Esophagus (tissue), 2 donors: ENCODE measurements at regions not wholly inside any gene's neighbourhood (a gene's known extent, or its start where the extent isn't known, plus 50 kb on each side); places are given as distances from the start of the nearest gene placed in this dataset.

ENCODE experiments used
- H3K27ac ChIP-seq, 2 donors: one replicate each; pipeline ENCODE4 v1.5.1; 2013; ENCODE audit warnings: low read depth in 2 of 2, mild to moderate bottlenecking in 2 of 2, inconsistent platforms in 1 of 2, low read length in 1 of 2, moderate library complexity in 1 of 2
- H3K27me3 ChIP-seq, 2 donors: one replicate each; pipeline ENCODE4 v1.6.1; 2013; ENCODE audit warnings: low read length in 2 of 2, control low read depth in 1 of 2, mild to moderate bottlenecking in 1 of 2; ENCODE audit not compliant: insufficient read depth in 2 of 2, control insufficient read depth in 1 of 2
- H3K36me3 ChIP-seq, 2 donors: one replicate each; pipeline ENCODE4 v1.6.1; 2013; ENCODE audit warnings: low read length in 1 of 2; ENCODE audit not compliant: control insufficient read depth in 2 of 2, insufficient read depth in 2 of 2
- H3K4me1 ChIP-seq, 2 donors: one replicate each; pipeline ENCODE4 v1.6.1; 2013; ENCODE audit warnings: low read length in 1 of 2; ENCODE audit not compliant: control insufficient read depth in 2 of 2, insufficient read depth in 2 of 2
- H3K4me3 ChIP-seq, 2 donors: one replicate each; pipeline ENCODE4 v1.5.1; 2013; ENCODE audit warnings: low read length in 2 of 2, mild to moderate bottlenecking in 2 of 2, low read depth in 1 of 2, moderate library complexity in 1 of 2
- H3K9me3 ChIP-seq, 2 donors: one replicate each; pipeline ENCODE4 v1.6.1; 2013; ENCODE audit warnings: mild to moderate bottlenecking in 2 of 2, low read depth in 1 of 2, low read length in 1 of 2, moderate library complexity in 1 of 2; ENCODE audit not compliant: control insufficient read depth in 2 of 2, insufficient read depth in 1 of 2
- WGBS, 2 donors: extraction: QIAGEN DNeasy Blood & Tissue Kit; methylation state at CpG; one replicate each; pipeline ENCODE4 v1.1.7; 2013; 5-methylcytosine and 5-hydroxymethylcytosine counted together
- donor health status: healthy with polysubstance abuse.
- donor health status: Bipolar disorder and iron deficiency.

GRCh38 chr14:98227727-98228111 lies 1044.3 kb downstream of the BCL11B start:
- 75 to 85% methylated on average over 3 of the region's 3 CpGs for WGBS, 2 donors
- H3K36me3 ChIP-seq, result no peaks in the 10 kb centered on the region
- no peaks in the 10 kb centered on the region for H3K4me1 ChIP-seq
- H3K27me3 ChIP-seq, result no peaks in the 10 kb centered on the region
- H3K4me3 ChIP-seq, result no peak overlapping the region
- H3K9me3 ChIP-seq, result no peaks in the 10 kb centered on the region
- H3K27ac ChIP-seq, result no peak overlapping the region

- no peaks in the 10 kb centered on the region for H3K36me3 ChIP-seq
- H3K9me3 ChIP-seq, result no peaks in the 10 kb centered on the region
- no peak overlapping the region for H3K27ac ChIP-seq
- no peak overlapping the region for H3K4me3 ChIP-seq
- 51 to 53% methylated on average over 12 of the region's 12 CpGs for WGBS, 2 donors
- H3K4me1 ChIP-seq, result no peaks in the 10 kb centered on the region
- H3K27me3 ChIP-seq, result no peaks in the 10 kb centered on the region
Observed at GRCh38 chr14:98229656-98230366, 1042.2 kb downstream of the BCL11B start.

GRCh38 chr14:98230411-98230810 lies 1041.6 kb downstream of the BCL11B start:
- no peaks in the 10 kb centered on the region for H3K27me3 ChIP-seq
- H3K4me3 ChIP-seq, result no peak overlapping the region
- no peaks in the 10 kb centered on the region for H3K9me3 ChIP-seq
- WGBS, 2 donors, result 76 to 83% methylated on average over 7 of the region's 7 CpGs
- H3K4me1 ChIP-seq, result no peaks in the 10 kb centered on the region
- no peaks in the 10 kb centered on the region for H3K36me3 ChIP-seq
- no peak overlapping the region for H3K27ac ChIP-seq

- 87 to 91% methylated on average over 2 of the region's 2 CpGs for WGBS, 2 donors
- Histone ChIP-seq H3K9me3 (no peaks in the 10 kb centered on the region), H3K36me3 (no peaks in the 10 kb centered on the region), H3K27me3 (no peaks in the 10 kb centered on the region), H3K4me1 (no peaks in the 10 kb centered on the region), H3K27ac (no peak overlapping the region), H3K4me3 (no peak overlapping the region)
Observed at GRCh38 chr14:98231210-98231609, 1040.8 kb downstream of the BCL11B start.

GRCh38 chr14:98233656-98234055 lies 1038.3 kb downstream of the BCL11B start:
- WGBS, 2 donors, result 48 to 53% methylated on average over 6 of the region's 6 CpGs
- Histone ChIP-seq H3K4me3 (no peak overlapping the region), H3K4me1 (no peaks in the 10 kb centered on the region), H3K27me3 (no peaks in the 10 kb centered on the region), H3K27ac (no peak overlapping the region), H3K36me3 (no peaks in the 10 kb centered on the region), H3K9me3 (no peaks in the 10 kb centered on the region)

- Histone ChIP-seq H3K27ac (no peak overlapping the region), H3K36me3 (no peaks in the 10 kb centered on the region), H3K4me3 (no peak overlapping the region), H3K27me3 (no peaks in the 10 kb centered on the region), H3K9me3 (no peaks in the 10 kb centered on the region), H3K4me1 (no peaks in the 10 kb centered on the region)
- WGBS, 2 donors, result 55 to 61% methylated on average over 2 of the region's 2 CpGs
Observed at GRCh38 chr14:98234208-98234607, 1037.8 kb downstream of the BCL11B start.

GRCh38 chr14:98236314-98236713 lies 1035.7 kb downstream of the BCL11B start:
- H3K9me3 ChIP-seq, result no peaks in the 10 kb centered on the region
- H3K36me3 ChIP-seq, result no peaks in the 10 kb centered on the region
- no peaks in the 10 kb centered on the region for H3K27me3 ChIP-seq
- H3K4me1 ChIP-seq, result no peaks in the 10 kb centered on the region
- H3K27ac ChIP-seq, result no peak overlapping the region
- 79 to 81% methylated on average over 3 of the region's 3 CpGs for WGBS, 2 donors
- H3K4me3 ChIP-seq, result no peak overlapping the region

GRCh38 chr14:98237939-98238338 lies 1034.1 kb downstream of the BCL11B start:
- H3K27me3 ChIP-seq, result no peaks in the 10 kb centered on the region
- H3K27ac ChIP-seq, result no peak overlapping the region
- no peaks in the 10 kb centered on the region for H3K9me3 ChIP-seq
- no peak overlapping the region for H3K4me3 ChIP-seq
- no peaks in the 10 kb centered on the region for H3K4me1 ChIP-seq
- 75 to 79% methylated on average over 4 of the region's 4 CpGs for WGBS, 2 donors
- no peaks in the 10 kb centered on the region for H3K36me3 ChIP-seq

GRCh38 chr14:98240376-98240775 lies 1031.6 kb downstream of the BCL11B start:
- H3K36me3 ChIP-seq, result no peaks in the 10 kb centered on the region
- no peak overlapping the region for H3K27ac ChIP-seq
- no peaks in the 10 kb centered on the region for H3K4me1 ChIP-seq
- no peaks in the 10 kb centered on the region for H3K9me3 ChIP-seq
- 86 to 87% methylated on average over 4 of the region's 4 CpGs for WGBS, 2 donors
- H3K27me3 ChIP-seq, result no peaks in the 10 kb centered on the region
- H3K4me3 ChIP-seq, result no peak overlapping the region

GRCh38 chr14:98242903-98243302 lies 1029.1 kb downstream of the BCL11B start:
- Histone ChIP-seq H3K9me3 (no peaks in the 10 kb centered on the region), H3K27me3 (no peaks in the 10 kb centered on the region), H3K4me1 (no peaks in the 10 kb centered on the region), H3K27ac (no peak overlapping the region), H3K4me3 (no peak overlapping the region), H3K36me3 (no peaks in the 10 kb centered on the region)
- WGBS, 2 donors, result 68 to 72% methylated on average over 6 of the region's 6 CpGs
